Lower leg skin (tissue), 3 donors: ENCODE measurements at regions not wholly inside any gene's neighbourhood (a gene's known extent, or its start where the extent isn't known, plus 50 kb on each side); places are given as distances from the start of the nearest gene placed in this dataset.

Source experiments
- POLR2A ChIP-seq, 2 donors: fragments of 450-650 bp; IDR thresholded peaks; one replicate each; pipeline ENCODE4 v1.6.1; 2016 to 2017; ENCODE audit warnings: antibody characterized with exemption in 2 of 2, mild to moderate bottlenecking in 1 of 2, moderate library complexity in 1 of 2
- TF ChIP-seq, protein P1 (sequence below), 3 donors: fragments of 450-650 bp; IDR thresholded peaks; one replicate each; pipeline ENCODE4 v1.5.1; 2016; ENCODE audit warnings: antibody characterized with exemption in 3 of 3, mild to moderate bottlenecking in 3 of 3, moderate library complexity in 2 of 3

DNA sequence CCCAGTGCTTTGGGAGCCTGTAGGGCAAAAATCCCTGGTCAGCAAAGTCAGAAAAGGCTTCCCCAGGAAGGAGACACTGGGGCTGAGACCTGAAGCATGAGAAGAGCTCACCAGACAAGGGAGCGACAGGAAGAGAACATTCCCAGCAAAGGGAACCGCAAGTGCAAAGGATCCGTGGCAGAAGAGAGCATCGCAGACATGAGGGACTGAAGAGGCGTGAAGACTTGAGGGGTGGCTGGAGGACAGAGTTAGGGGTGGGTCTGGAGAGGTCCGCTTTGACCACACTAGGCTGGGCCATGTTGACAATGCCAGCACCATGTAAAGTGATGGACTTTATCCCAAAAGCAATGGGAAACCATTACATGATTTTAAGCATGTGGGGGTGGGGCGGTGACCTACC, 128.1 kb upstream of the IRX3 start:
- TF ChIP-seq POLR2A (IDR thresholded peaks at IDR 0.05), result no peak
- TF ChIP-seq, protein P1, sequence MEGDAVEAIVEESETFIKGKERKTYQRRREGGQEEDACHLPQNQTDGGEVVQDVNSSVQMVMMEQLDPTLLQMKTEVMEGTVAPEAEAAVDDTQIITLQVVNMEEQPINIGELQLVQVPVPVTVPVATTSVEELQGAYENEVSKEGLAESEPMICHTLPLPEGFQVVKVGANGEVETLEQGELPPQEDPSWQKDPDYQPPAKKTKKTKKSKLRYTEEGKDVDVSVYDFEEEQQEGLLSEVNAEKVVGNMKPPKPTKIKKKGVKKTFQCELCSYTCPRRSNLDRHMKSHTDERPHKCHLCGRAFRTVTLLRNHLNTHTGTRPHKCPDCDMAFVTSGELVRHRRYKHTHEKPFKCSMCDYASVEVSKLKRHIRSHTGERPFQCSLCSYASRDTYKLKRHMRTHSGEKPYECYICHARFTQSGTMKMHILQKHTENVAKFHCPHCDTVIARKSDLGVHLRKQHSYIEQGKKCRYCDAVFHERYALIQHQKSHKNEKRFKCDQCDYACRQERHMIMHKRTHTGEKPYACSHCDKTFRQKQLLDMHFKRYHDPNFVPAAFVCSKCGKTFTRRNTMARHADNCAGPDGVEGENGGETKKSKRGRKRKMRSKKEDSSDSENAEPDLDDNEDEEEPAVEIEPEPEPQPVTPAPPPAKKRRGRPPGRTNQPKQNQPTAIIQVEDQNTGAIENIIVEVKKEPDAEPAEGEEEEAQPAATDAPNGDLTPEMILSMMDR (IDR thresholded peaks at IDR 0.05), result no peak
